ENCODE measurements at regions not wholly inside any gene's neighbourhood (a gene's known extent, or its start where the extent isn't known, plus 50 kb on each side); places are given as distances from the start of the nearest gene placed in this dataset.

DNA sequence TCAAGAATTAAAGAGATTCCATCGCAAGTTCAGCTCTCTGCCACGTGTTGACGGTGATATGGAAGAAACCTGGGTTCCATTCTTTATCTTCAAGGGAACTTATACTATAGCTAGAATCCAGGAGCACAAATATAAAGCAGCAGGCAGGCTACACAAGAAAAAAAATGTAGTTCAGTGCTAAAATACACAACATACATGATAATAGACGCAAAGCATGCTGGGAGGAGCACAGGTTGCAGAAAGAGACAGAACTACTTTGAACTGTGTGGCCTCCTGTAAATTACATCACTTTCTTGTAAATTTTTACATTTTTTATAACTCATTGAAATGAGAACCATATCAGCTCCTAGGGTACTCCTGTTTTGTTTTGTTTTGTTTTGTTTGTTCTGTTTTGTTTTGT lies 53.8 kb upstream of the RBM24 start:
- no peak for DNase-seq

Measured in inflammatory macrophage treated with lipopolysaccharide for 1 hour (primary cell).